BLaER1 (cell line): ENCODE measurements at regions not wholly inside any gene's neighbourhood (a gene's known extent, or its start where the extent isn't known, plus 50 kb on each side); places are given as distances from the start of the nearest gene placed in this dataset.
"Not testable (repeated sequence)": the region's sequence is repeated elsewhere in the genome, so short reads cannot be mapped to it uniquely, and the experiment has no call there.

Source experiments
- H3K27ac ChIP-seq: shearing (Covaris generic); formaldehyde crosslinking; 2 replicates; pipeline ENCODE4 v1.8.1; 2022
- H3K27me3 ChIP-seq: shearing (Covaris generic); formaldehyde crosslinking; 2 replicates; pipeline ENCODE4 v1.8.1; 2022
- H3K36me3 ChIP-seq: shearing (Covaris generic); formaldehyde crosslinking; 2 replicates; pipeline ENCODE4 v1.8.1; 2022
- H3K4me1 ChIP-seq: shearing (Covaris generic); formaldehyde crosslinking; 2 replicates; pipeline ENCODE4 v1.8.1; 2022
- H3K4me2 ChIP-seq: shearing (Covaris generic); formaldehyde crosslinking; 2 replicates; pipeline ENCODE4 v1.8.1; 2022
- H3K4me3 ChIP-seq: shearing (Covaris generic); formaldehyde crosslinking; 2 replicates; pipeline ENCODE4 v1.8.1; 2022
- H3K9ac ChIP-seq: shearing (Covaris generic); formaldehyde crosslinking; 2 replicates; pipeline ENCODE4 v1.8.1; 2022
- H3K9me3 ChIP-seq: shearing (Covaris generic); formaldehyde crosslinking; 2 replicates; pipeline ENCODE4 v1.8.1; 2022
- H4K20me1 ChIP-seq: shearing (Covaris generic); formaldehyde crosslinking; 2 replicates; pipeline ENCODE4 v1.8.1; 2022
- Cebpa-rat ChIP-seq: shearing (Covaris generic); IDR thresholded peaks from 2 replicates; pipeline ENCODE4 v1.8.1; 2022

DNA sequence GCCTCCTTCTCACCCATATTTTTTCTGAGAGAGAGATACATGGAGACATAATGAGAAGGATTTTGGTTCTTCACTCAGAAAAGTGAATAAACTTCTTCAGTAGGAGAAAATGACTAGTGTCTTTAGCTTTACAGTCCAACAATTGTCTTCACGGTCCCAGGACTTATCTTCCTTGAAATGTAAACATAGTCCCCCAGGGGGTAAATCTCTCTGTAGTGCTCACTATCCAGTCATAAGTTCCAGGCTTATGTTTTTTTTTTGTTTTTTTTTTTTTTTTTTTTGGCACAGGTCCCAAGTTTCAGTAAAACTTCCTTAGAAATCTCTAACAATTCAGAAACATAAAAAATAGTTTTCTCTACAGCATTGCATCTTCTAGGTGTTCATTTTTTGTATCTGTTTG is 890.2 kb upstream of the B3GALT2 start:
- Histone ChIP-seq H3K9me3 (no peaks in the 10 kb centered on the region), H3K4me2 (no peak overlapping the region), H3K27me3 (no peaks in the 10 kb centered on the region), H3K4me3 (no peak overlapping the region), H3K36me3 (no peaks in the 10 kb centered on the region), H3K27ac (no peak overlapping the region), H3K9ac (no peak overlapping the region), H4K20me1 (no peaks in the 10 kb centered on the region), H3K4me1 (no peaks in the 10 kb centered on the region)
- no peak for TF ChIP-seq Cebpa-rat

DNA sequence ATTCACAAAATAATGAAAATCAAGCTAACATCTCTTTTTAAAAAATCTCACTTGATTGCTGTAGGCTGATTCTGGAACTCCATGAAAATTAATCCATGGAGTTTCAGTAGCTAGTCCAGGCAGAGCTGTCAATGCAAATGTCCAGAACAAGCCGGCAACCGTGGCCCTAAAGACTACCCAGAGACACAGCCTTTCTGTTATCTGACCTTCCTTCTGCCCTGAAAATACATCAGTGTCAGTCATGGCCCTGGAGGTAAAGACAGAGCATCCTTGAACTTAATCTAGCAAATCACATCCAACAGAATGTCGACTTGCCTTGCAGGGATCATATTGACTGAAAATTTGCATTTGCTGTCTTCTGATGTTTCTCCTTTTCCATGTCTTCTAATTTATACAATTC is 887.4 kb upstream of the B3GALT2 start:
- no peak overlapping the region for H3K4me3 ChIP-seq
- H3K4me2 ChIP-seq: no peak overlapping the region
- H3K4me1 ChIP-seq: no peaks in the 10 kb centered on the region
- TF ChIP-seq Cebpa-rat: no peak
- H3K27ac ChIP-seq: no peak overlapping the region
- no peak overlapping the region for H3K9ac ChIP-seq
- no peaks in the 10 kb centered on the region for H4K20me1 ChIP-seq
- no peaks in the 10 kb centered on the region for H3K36me3 ChIP-seq
- H3K27me3 ChIP-seq: no peaks in the 10 kb centered on the region
- H3K9me3 ChIP-seq: no peaks in the 10 kb centered on the region

DNA sequence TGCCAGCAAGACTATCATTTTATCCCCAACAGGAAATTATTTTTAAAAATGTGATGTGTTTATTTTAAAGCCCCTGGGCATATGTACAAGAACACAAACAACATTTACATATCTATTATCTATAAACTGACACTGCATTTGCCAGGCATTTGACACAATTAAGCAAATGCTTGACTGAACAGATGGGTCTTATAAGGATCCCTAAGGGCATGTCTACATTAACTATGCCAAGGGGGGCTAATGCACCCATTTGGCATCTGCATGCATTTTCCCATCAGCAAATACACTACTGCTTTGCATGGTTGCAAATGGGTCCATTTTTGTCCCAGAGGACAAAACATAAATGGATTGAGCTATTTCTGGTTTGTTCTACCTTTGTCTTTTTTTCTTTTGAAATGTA is 884.8 kb upstream of the B3GALT2 start:
- Histone ChIP-seq H3K4me3 (no peak overlapping the region), H3K27me3 (no peaks in the 10 kb centered on the region), H3K9me3 (no peaks in the 10 kb centered on the region), H3K9ac (no peak overlapping the region), H3K36me3 (no peaks in the 10 kb centered on the region), H3K27ac (no peak overlapping the region), H3K4me1 (no peaks in the 10 kb centered on the region), H3K4me2 (no peak overlapping the region), H4K20me1 (no peaks in the 10 kb centered on the region)
- TF ChIP-seq Cebpa-rat: no peak

DNA sequence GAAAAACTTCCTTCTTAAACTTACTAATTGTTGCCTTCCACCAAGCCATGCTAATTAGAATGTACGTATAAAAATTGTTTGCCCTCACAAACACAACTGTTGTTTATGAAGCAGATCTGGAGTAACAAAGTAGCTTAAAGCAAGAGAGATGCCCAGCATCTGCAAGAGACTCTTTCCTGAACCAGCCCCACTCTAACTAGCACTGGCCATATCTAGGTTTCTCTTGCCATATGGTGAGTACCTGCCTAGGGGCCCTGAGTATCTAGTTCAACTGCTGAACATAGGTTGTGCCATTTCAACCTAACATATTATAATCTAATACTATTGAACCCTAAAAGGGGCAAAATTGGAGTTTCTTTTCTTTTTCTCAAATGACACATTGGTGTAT is 883.4 kb upstream of the B3GALT2 start:
- Histone ChIP-seq H3K4me1 (no peaks in the 10 kb centered on the region), H3K27me3 (no peaks in the 10 kb centered on the region), H4K20me1 (no peaks in the 10 kb centered on the region), H3K9ac (no peak overlapping the region), H3K4me3 (no peak overlapping the region), H3K36me3 (no peaks in the 10 kb centered on the region), H3K9me3 (no peaks in the 10 kb centered on the region), H3K4me2 (no peak overlapping the region), H3K27ac (no peak overlapping the region)
- TF ChIP-seq Cebpa-rat: no peak

DNA sequence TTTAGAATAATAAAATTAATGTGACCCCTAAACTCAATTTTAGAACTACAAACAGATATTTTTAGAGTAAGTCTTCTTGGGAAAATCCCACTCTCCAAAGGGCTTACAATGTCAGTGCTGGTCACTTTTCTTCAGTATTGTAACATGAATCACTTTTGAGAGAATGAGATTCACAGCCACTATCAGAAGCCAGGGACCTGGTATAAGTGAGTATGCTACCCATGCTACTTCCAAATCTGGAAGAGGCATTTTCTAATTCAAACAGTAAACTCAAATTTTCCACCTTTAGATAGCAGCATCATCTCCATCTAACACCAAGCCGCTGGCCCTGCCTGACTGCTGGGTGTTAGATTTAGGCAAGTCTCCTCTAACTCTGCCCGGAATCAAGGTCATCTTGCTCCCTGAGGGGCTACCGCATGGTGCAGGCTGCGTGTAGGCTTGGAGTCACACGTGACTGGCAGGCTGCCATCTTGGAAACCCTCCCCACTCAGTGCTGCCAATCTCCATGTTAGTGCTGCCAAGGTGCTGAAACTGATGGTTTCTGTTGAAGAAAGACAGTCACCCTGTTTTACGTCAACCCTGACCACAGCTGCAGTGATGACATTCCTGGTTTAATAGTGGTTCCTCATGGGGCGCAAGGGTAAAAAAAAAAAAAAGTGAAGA is 882.9 kb upstream of the B3GALT2 start:
- H3K4me3 ChIP-seq: no peak overlapping the region
- no peak overlapping the region for H3K4me2 ChIP-seq
- H3K4me1 ChIP-seq: no peaks in the 10 kb centered on the region
- no peak for TF ChIP-seq Cebpa-rat
- no peak overlapping the region for H3K9ac ChIP-seq
- no peaks in the 10 kb centered on the region for H3K36me3 ChIP-seq
- H4K20me1 ChIP-seq: no peaks in the 10 kb centered on the region
- no peaks in the 10 kb centered on the region for H3K27me3 ChIP-seq
- no peaks in the 10 kb centered on the region for H3K9me3 ChIP-seq
- no peak overlapping the region for H3K27ac ChIP-seq

DNA sequence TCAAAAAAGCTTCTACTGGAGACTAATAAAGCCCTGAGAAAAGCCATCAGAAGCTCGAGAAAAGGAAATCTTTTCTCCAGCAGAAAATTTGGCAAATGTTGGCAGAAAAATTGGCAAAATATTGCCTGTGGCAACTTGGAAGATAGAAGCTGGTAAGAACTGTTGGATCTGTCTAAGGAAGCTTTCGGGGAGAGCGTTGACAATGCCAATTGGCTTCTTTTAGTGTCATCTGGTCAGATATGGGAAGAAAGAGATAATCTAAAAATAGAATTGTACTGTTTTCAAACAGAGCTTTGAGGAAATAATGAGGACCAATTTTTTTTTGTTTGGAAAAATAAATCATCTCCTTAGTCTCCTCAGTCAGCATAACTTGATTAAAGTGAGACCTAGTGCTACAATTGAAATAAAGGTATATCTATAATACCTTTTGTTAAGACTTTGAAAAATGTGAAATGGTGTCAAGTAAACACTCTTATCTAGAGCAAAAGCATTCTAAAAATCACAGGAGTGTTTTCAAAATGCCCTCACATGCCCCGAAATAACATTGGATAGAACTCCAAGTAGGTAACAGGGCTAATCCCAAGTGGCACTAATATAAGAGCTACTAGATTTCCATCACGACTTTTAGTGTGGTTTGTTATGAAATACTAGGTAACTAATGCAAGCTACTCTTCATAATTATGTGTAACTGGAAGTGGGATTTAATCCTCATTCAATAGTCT is 882.2 kb upstream of the B3GALT2 start:
- Histone ChIP-seq H3K27ac (no peak overlapping the region), H3K9me3 (no peaks in the 10 kb centered on the region), H3K9ac (no peak overlapping the region), H3K4me1 (no peaks in the 10 kb centered on the region), H3K4me2 (no peak overlapping the region), H3K27me3 (no peaks in the 10 kb centered on the region), H4K20me1 (no peaks in the 10 kb centered on the region), H3K36me3 (no peaks in the 10 kb centered on the region), H3K4me3 (no peak overlapping the region)
- TF ChIP-seq Cebpa-rat: no peak

DNA sequence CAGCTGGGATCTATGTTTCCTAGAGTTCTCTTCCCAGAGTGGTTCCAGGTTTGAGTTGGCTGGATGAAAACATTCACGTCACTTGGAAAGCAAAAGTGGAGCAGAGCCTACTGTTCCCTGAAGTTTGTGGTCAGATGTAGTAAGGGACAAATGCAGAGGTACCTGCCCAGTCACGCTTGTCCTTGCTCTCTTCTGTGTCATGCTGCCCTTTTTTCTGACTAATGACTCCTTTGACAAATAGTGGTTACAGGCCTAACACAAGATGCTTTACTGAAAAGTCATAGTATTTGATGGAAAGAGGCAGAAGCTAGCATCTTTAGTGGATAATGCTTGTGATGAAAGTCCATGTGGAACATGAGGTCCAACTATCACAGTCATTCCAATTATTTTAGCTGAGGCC is 881.4 kb upstream of the B3GALT2 start:
- no peaks in the 10 kb centered on the region for H3K36me3 ChIP-seq
- no peak for TF ChIP-seq Cebpa-rat
- no peak overlapping the region for H3K4me2 ChIP-seq
- no peaks in the 10 kb centered on the region for H4K20me1 ChIP-seq
- no peak overlapping the region for H3K9ac ChIP-seq
- no peaks in the 10 kb centered on the region for H3K27me3 ChIP-seq
- H3K4me3 ChIP-seq: no peak overlapping the region
- no peaks in the 10 kb centered on the region for H3K9me3 ChIP-seq
- no peak overlapping the region for H3K27ac ChIP-seq
- H3K4me1 ChIP-seq: no peaks in the 10 kb centered on the region

DNA sequence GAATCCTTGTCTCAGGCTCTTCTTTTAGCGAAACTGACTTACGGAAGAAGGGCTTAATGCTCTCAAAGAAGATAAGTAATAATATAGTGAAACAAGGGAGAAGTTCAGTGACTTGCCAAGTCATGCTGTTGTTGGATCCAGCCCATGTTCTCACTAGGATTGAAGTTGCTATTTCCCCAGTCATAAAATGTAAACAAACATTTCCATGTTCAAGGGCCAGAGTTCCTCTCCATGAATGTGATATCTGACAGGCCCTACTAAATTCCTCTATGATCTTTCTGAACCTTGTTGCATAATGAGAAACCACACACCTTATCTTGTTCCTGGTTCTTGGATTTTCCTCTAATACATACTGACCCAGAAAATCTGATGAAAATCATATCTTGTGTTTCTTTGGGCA is 876.5 kb upstream of the B3GALT2 start:
- Histone ChIP-seq H3K4me1 (no peaks in the 10 kb centered on the region), H3K27me3 (no peaks in the 10 kb centered on the region), H3K9ac (no peak overlapping the region), H3K4me3 (no peak overlapping the region), H4K20me1 (no peaks in the 10 kb centered on the region), H3K4me2 (no peak overlapping the region), H3K27ac (no peak overlapping the region), H3K36me3 (no peaks in the 10 kb centered on the region), H3K9me3 (no peaks in the 10 kb centered on the region)
- no peak for TF ChIP-seq Cebpa-rat

DNA sequence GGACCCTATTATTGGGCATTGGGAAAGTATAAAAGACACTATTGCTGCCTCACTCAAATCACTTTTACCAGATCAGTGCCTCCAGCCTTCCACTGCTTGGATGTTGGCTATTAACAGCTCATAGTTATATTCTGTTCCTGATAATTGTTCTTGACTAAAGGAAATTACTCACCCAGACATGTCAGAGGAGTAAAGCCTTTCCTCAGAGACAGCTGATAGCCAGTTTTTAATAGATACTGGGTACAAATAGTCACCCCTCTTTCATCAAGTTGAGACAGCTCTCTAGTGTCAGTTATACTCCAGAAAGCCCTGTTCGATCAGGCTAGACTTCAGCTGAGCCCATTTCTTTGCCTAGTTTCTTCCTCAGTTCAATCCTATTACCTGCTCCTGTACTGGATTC is 876.1 kb upstream of the B3GALT2 start:
- H3K36me3 ChIP-seq: no peaks in the 10 kb centered on the region
- H3K9ac ChIP-seq: no peak overlapping the region
- H3K9me3 ChIP-seq: no peaks in the 10 kb centered on the region
- H4K20me1 ChIP-seq: no peaks in the 10 kb centered on the region
- no peaks in the 10 kb centered on the region for H3K4me1 ChIP-seq
- H3K4me2 ChIP-seq: no peak overlapping the region
- no peak overlapping the region for H3K4me3 ChIP-seq
- no peak overlapping the region for H3K27ac ChIP-seq
- H3K27me3 ChIP-seq: no peaks in the 10 kb centered on the region
- TF ChIP-seq Cebpa-rat: no peak

DNA sequence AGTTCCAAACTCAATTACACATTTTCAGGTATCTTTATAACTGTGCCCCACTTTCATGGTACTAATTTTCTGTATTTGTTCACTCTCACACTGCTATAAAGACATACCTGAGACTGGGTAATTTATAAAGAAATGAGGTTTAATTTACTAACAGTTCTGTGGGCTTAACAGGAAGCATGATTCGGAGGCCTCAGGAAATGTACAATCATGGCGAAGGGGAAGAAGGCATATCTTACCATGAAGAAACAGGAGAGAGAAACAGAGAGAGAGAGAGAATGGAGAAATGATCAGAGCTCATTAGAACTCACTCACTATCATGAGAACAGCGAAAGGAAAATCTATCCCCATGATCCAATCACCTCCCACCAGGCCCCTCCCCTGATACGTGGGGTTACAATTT is 874.1 kb upstream of the B3GALT2 start:
- Histone ChIP-seq H4K20me1 (no peaks in the 10 kb centered on the region), H3K4me2 (no peak overlapping the region), H3K9ac (no peak overlapping the region), H3K27me3 (no peaks in the 10 kb centered on the region), H3K9me3 (no peaks in the 10 kb centered on the region), H3K4me3 (no peak overlapping the region), H3K4me1 (no peaks in the 10 kb centered on the region; the same call in 1 of the 2 replicates), H3K36me3 (no peaks in the 10 kb centered on the region), H3K27ac (no peak overlapping the region)
- no peak for TF ChIP-seq Cebpa-rat

DNA sequence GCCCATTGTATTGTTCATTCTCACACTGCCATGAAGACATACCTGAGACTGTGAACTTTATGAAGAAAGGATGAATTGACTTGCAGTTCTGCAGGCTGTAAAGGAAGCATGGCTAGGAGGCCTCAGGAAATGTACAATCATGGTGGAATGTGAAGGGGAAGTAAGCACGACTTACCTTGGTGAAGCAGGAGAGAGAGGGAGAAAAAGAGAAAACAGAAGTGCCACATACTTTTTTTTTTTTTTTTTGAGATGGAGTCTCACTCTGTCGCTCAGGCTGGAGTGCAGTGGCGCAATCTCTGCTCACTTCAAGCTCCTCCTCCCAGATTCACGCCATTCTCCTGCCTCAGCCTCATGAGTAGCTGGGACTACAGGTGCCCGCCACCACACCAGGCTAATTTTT is 871.9 kb upstream of the B3GALT2 start:
- H3K4me3 ChIP-seq, H3K27me3 ChIP-seq, H3K4me2 ChIP-seq, H4K20me1 ChIP-seq, H3K9me3 ChIP-seq, H3K9ac ChIP-seq, H3K36me3 ChIP-seq, H3K4me1 ChIP-seq, H3K27ac ChIP-seq: not testable (repeated sequence)
